Cardiac muscle cell (in vitro differentiated cells and primary cell): ENCODE measurements at regions not wholly inside any gene's neighbourhood (a gene's known extent, or its start where the extent isn't known, plus 50 kb on each side); places are given as distances from the start of the nearest gene placed in this dataset.

Source experiments
- DNase-seq, 2 donors: peaks; one replicate each; pipeline versions ENCODE4 v3.0.0 to v3.0.0-alpha.2; 2010 to 2017; ENCODE audit warnings: low read depth in 1 of 2, low spot score in 1 of 2
- H3K27ac ChIP-seq: fragments of 200-600 bp; sonication (generic); 2 replicates; pipeline ENCODE4 v1.5.1; 2016
- H3K27me3 ChIP-seq: fragments of 200-600 bp; sonication (generic); 2 replicates; pipeline ENCODE4 v1.6.0; 2016; ENCODE audit warnings: control low read depth
- H3K36me3 ChIP-seq: fragments of 200-600 bp; sonication (generic); 2 replicates; pipeline ENCODE4 v1.5.1; 2016; ENCODE audit warnings: control low read depth
- H3K4me1 ChIP-seq: fragments of 200-600 bp; sonication (generic); 2 replicates; pipeline ENCODE4 v1.8.1; 2017; ENCODE audit warnings: low read depth, mild to moderate bottlenecking, mixed run types
- H3K4me3 ChIP-seq: fragments of 200-600 bp; sonication (generic); 2 replicates; pipeline ENCODE4 v1.5.1; 2016; ENCODE audit warnings: mild to moderate bottlenecking
- H3K9me3 ChIP-seq: fragments of 200-600 bp; sonication (generic); 2 replicates; pipeline ENCODE4 v1.5.1; 2017; ENCODE audit warnings: low read depth, mild to moderate bottlenecking, control low read depth
- CTCF ChIP-seq: IDR thresholded peaks from 2 replicates; pipeline ENCODE4 v1.5.1; 2012; ENCODE audit warnings: low read depth, mild to moderate bottlenecking, low read length

DNA sequence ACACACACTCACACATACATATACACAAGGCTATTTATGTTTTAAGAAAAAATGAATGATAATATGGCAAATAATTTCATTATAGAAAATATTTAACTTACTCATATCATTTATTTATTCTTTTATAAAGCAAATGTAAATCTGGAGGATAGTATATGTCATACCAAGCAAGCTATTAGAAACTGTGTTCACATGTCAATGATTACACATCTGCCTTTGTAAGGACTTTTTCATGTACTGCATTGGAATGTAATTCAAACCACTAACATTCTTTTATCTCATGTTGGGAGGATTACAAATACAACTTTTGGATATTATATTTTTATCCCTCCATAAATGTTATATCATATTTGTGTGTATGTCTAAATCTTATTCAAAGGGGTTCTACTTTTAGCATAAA, 1887.4 kb downstream of the NCAM2 start:
- H3K9me3 ChIP-seq: no peaks in the 10 kb centered on the region
- H3K4me1 ChIP-seq: no peaks in the 10 kb centered on the region
- H3K27ac ChIP-seq: no peak overlapping the region
- TF ChIP-seq CTCF: no peak
- no peak overlapping the region for H3K4me3 ChIP-seq
- no peaks in the 10 kb centered on the region for H3K27me3 ChIP-seq
- DNase-seq: no peak
- H3K36me3 ChIP-seq: no peaks in the 10 kb centered on the region

DNA sequence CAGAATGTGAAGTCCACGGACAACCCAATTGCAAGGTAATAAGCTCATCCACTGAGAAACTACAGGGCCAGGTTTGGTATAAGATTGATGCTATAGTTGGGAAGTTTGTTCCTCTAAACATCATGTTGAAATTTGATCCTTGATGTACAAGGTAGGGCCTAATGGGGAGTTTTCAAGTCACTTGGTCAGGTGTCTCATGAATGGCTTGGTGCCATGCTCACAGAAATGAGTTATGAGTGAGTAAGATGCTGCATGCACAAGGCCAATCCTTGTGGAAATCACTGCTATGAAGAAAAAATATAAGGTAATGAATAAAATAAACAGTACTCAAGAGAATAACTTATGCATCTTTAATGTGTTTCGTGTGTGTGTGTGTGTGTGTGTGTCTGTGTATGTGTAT, 1891.2 kb downstream of the NCAM2 start:
- no peaks in the 10 kb centered on the region for H3K27me3 ChIP-seq
- no peaks in the 10 kb centered on the region for H3K9me3 ChIP-seq
- TF ChIP-seq CTCF: no peak
- H3K4me1 ChIP-seq: no peaks in the 10 kb centered on the region
- DNase-seq: no peak
- no peaks in the 10 kb centered on the region for H3K36me3 ChIP-seq
- H3K4me3 ChIP-seq: no peak overlapping the region
- H3K27ac ChIP-seq: no peak overlapping the region

DNA sequence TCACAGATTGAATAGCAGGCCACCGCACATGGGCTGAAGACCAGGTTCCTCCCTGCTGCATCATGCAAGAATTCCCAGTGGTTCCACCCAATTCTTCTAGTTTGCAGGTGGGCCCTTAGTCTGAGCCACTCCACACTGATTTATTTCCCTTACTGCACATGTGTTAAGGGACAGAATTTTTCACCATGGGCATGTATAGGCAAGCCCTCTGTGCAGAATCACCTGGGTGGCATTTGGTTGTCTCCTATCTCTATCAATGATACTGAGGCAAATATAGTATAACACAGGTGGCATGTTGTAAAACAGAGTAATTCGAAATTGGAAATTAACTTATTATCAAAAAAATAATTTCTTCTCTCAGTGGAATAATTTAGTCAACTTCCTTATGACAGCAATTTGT, 1892.4 kb downstream of the NCAM2 start:
- no peak overlapping the region for H3K27ac ChIP-seq
- H3K4me1 ChIP-seq: no peaks in the 10 kb centered on the region
- H3K4me3 ChIP-seq: no peak overlapping the region
- DNase-seq: no peak
- no peaks in the 10 kb centered on the region for H3K27me3 ChIP-seq
- no peaks in the 10 kb centered on the region for H3K36me3 ChIP-seq
- TF ChIP-seq CTCF: no peak
- H3K9me3 ChIP-seq: no peaks in the 10 kb centered on the region

DNA sequence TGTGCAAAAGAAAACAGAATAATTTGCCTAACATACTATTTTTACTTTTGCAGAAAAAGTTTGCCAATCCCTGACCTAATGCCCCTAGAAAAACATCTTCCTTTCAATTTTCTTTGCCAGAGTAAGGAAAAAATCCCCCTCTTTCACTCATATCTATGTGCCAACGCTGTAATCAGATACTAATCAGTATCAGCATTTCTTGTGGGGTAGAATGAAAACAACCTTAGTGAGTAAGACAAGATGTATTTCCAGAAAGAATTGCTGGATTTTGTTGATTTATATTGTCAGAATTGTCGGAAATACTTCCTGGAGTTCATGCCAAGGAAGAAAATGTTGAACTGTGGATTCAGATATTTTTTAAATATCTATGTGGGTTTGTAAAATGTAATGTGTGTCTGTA, 1893.8 kb downstream of the NCAM2 start:
- Histone ChIP-seq H3K27me3 (no peaks in the 10 kb centered on the region), H3K9me3 (no peaks in the 10 kb centered on the region), H3K4me3 (no peak overlapping the region), H3K36me3 (no peaks in the 10 kb centered on the region), H3K27ac (no peak overlapping the region), H3K4me1 (no peaks in the 10 kb centered on the region)
- no peak for DNase-seq
- TF ChIP-seq CTCF: no peak

GRCh38 chr21:22892740-22893139, 1894.5 kb downstream of the NCAM2 start:
- H3K36me3 ChIP-seq: no peaks in the 10 kb centered on the region
- TF ChIP-seq CTCF: no peak
- H3K4me1 ChIP-seq: no peaks in the 10 kb centered on the region
- H3K27ac ChIP-seq: no peak overlapping the region
- no peak overlapping the region for H3K4me3 ChIP-seq
- DNase-seq: no peak
- H3K27me3 ChIP-seq: no peaks in the 10 kb centered on the region
- no peaks in the 10 kb centered on the region for H3K9me3 ChIP-seq

DNA sequence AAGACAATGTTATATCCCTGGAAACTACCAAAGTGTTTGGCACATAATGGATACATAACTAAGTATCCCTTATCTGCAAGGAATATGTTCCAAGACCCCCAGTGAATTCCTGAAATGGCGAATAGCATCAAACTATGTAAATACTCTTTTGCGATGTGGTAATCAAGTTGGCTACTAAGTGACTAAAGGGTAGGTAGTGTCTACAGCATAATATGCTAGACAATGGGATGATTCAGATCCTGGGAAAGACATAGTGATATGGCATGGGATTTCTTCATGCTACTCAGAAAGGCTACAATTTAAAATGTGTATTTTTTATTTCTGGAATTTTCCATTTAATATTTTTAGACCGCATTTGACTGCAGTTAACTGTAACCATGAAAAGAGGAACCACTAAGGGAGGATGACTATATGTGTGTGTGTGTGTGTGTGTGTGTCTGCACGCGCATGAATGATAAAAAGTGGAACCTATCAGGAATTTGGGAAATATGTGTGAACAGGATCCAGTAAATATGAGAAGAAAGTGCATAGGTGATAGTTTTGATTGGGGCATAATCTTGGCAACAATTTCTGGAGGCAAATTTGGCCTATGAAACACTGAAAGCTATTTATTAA, 1899.9 kb downstream of the NCAM2 start:
- H3K4me3 ChIP-seq: no peak overlapping the region
- no peak for DNase-seq
- H3K36me3 ChIP-seq: no peaks in the 10 kb centered on the region
- H3K27me3 ChIP-seq: no peaks in the 10 kb centered on the region
- H3K4me1 ChIP-seq: no peaks in the 10 kb centered on the region
- H3K27ac ChIP-seq: no peak overlapping the region
- TF ChIP-seq CTCF: no peak
- H3K9me3 ChIP-seq: no peaks in the 10 kb centered on the region
